Endothelial cell of umbilical vein (primary cell): ENCODE measurements at regions not wholly inside any gene's neighbourhood (a gene's known extent, or its start where the extent isn't known, plus 50 kb on each side); places are given as distances from the start of the nearest gene placed in this dataset.

ENCODE experiments used
- BruUV-seq: library from RNA; stranded (reverse); fragments of 400-500 nt; replicated peaks from 2 replicates; lab custom pipeline; 2021; lab: Mats Ljungman, UMichigan
- CTCF ChIA-PET: fragments of 300-600, 350-600 bp; sonication (Branson Sonifier 250); formaldehyde crosslinking; loops from one replicate; lab custom pipeline; 2021; ENCODE audit warnings: antibody characterized with exemption, inconsistent platforms; lab: Charles Lee
- POLR2A ChIA-PET: fragments of 300-600, 350-600 bp; sonication (Branson Sonifier 250); formaldehyde crosslinking; loops from one replicate; lab custom pipeline; 2021; ENCODE audit warnings: antibody characterized with exemption, inconsistent platforms; lab: Charles Lee
- DNase-seq: peaks from one replicate; pipeline ENCODE4 v3.0.0-alpha.2; 2011; ENCODE audit warnings: low read depth, low spot score
- FAIRE-seq: peaks from 2 replicates; lab custom pipeline; 2011; peaks lifted over from hg19 to GRCh38; lab: Jason Lieb, UNC
- H2AFZ ChIP-seq: 2 replicates; pipeline ENCODE4 v1.6.0; 2012; ENCODE audit warnings: low read depth, low read length, control low read depth, inconsistent platforms
- H3K27ac ChIP-seq: 2 replicates; pipeline ENCODE4 v1.5.1; 2011; ENCODE audit warnings: low read depth, mild to moderate bottlenecking, control low read depth, low read length, moderate library complexity; ENCODE audit not compliant: insufficient read depth
- H3K27me3 ChIP-seq, 2 experiments: 2 replicates each; pipeline versions ENCODE4 v1.6.0 to v1.6.1; 2011; ENCODE audit warnings: low read length in 2 of 2, mixed read lengths in 1 of 2; ENCODE audit not compliant: control insufficient read depth in 2 of 2, insufficient read depth in 2 of 2
- H3K36me3 ChIP-seq, 2 experiments: 2 replicates in 1 of 2; 3 replicates in 1 of 2; pipeline ENCODE4 v1.5.1; 2011; ENCODE audit warnings: low read length in 2 of 2, mild to moderate bottlenecking in 1 of 2, moderate library complexity in 1 of 2; ENCODE audit not compliant: control insufficient read depth in 2 of 2, insufficient read depth in 2 of 2; ENCODE audit errors: extremely low read depth in 1 of 2
- H3K4me1 ChIP-seq: 3 replicates; pipeline ENCODE4 v1.5.1; 2011; ENCODE audit warnings: mild to moderate bottlenecking, low read length; ENCODE audit not compliant: control insufficient read depth, insufficient read depth; ENCODE audit errors: extremely low read depth
- H3K4me2 ChIP-seq: 2 replicates; pipeline ENCODE4 v1.6.1; 2011; ENCODE audit warnings: low read length, control low read depth, mixed read lengths; ENCODE audit not compliant: insufficient read depth
- H3K4me3 ChIP-seq, 3 experiments: fragments of 200-600 bp in 1 of 3; sonication (generic), shearing (Covaris generic) in 1 of 3; replicated peaks in 1 of 3; 2 replicates each; pipeline ENCODE4 v1.5.1; 2011 to 2016; ENCODE audit warnings: control low read depth in 3 of 3, low read length in 3 of 3, mild to moderate bottlenecking in 2 of 3, inconsistent platforms in 1 of 3, low read depth in 1 of 3, moderate library complexity in 1 of 3; ENCODE audit not compliant: insufficient read depth in 1 of 3
- H3K79me2 ChIP-seq: 2 replicates; pipeline ENCODE4 v1.6.0; 2012; ENCODE audit warnings: low read length, inconsistent platforms; ENCODE audit not compliant: control insufficient read depth, insufficient read depth
- H3K9ac ChIP-seq: replicated peaks from 2 replicates; pipeline ENCODE3; 2011; ENCODE audit warnings: low read length, control low read depth; ENCODE audit not compliant: insufficient read depth; ENCODE audit errors: extremely low read depth
- H3K9me1 ChIP-seq: replicated peaks from 3 replicates; pipeline ENCODE4 v1.6.0; 2011; ENCODE audit warnings: mild to moderate bottlenecking, low read length; ENCODE audit not compliant: control insufficient read depth, insufficient read depth; ENCODE audit errors: extremely low read depth
- H3K9me3 ChIP-seq: replicated peaks from 2 replicates; pipeline ENCODE4 v1.5.1; 2012; ENCODE audit warnings: low read length, inconsistent platforms; ENCODE audit not compliant: control insufficient read depth, insufficient read depth
- H4K20me1 ChIP-seq: replicated peaks from 2 replicates; pipeline ENCODE3; 2011; ENCODE audit warnings: mild to moderate bottlenecking, low read length; ENCODE audit not compliant: control insufficient read depth, insufficient read depth; ENCODE audit errors: extremely low read depth
- CTCF ChIP-seq, 2 donors: IDR thresholded peaks; 1 replicate in 1 of 2; 2 replicates in 1 of 2; pipeline ENCODE4 v1.5.1; 2011; ENCODE audit warnings: low read length in 2 of 2, mild to moderate bottlenecking in 2 of 2, moderate library complexity in 2 of 2, control low read depth in 1 of 2, inconsistent platforms in 1 of 2, low read depth in 1 of 2; ENCODE audit not compliant: insufficient read depth in 1 of 2; ENCODE audit errors: extremely low read depth in 1 of 2
- EZH2 ChIP-seq: IDR thresholded peaks from 2 replicates; pipeline ENCODE4 v1.6.1; 2012; ENCODE audit warnings: borderline replicate concordance, low read depth, mild to moderate bottlenecking, moderate library complexity, low read length, inconsistent platforms; ENCODE audit not compliant: severe bottlenecking
- FOS ChIP-seq: IDR thresholded peaks from 2 replicates; pipeline ENCODE4 v1.6.1; 2011; ENCODE audit warnings: mild to moderate bottlenecking, low read length, moderate library complexity, borderline replicate concordance; ENCODE audit not compliant: insufficient read depth
- GATA2 ChIP-seq: IDR thresholded peaks from 2 replicates; pipeline ENCODE4 v1.7.0; 2011; ENCODE audit warnings: low read depth, mild to moderate bottlenecking, moderate library complexity, mixed read lengths, low read length; ENCODE audit not compliant: insufficient read length, insufficient read depth
- JUN ChIP-seq: IDR thresholded peaks from 2 replicates; pipeline ENCODE4 v1.6.1; 2011; ENCODE audit warnings: borderline replicate concordance, low read depth; ENCODE audit not compliant: insufficient read length, insufficient read depth
- MAX ChIP-seq: IDR thresholded peaks from 2 replicates; pipeline ENCODE4 v1.6.1; 2011; ENCODE audit not compliant: insufficient read depth, insufficient read length
- MYC ChIP-seq: IDR thresholded peaks from one replicate; pipeline ENCODE4 v1.6.1; 2011; ENCODE audit warnings: mild to moderate bottlenecking, low read depth, low read length
- POLR2A ChIP-seq: IDR thresholded peaks from 2 replicates; pipeline ENCODE4 v1.6.1; 2012; ENCODE audit warnings: low read depth, mild to moderate bottlenecking, control low read depth, low read length
- POLR2AphosphoS5 ChIP-seq: IDR thresholded peaks from 2 replicates; pipeline ENCODE4 v1.6.1; 2012; ENCODE audit warnings: low read depth, mild to moderate bottlenecking, control low read depth, low read length, moderate library complexity; ENCODE audit not compliant: insufficient read depth
- dilution Hi-C: fragments of 300-500 bp; cut with MboI; formaldehyde crosslinking; loops from one replicate; pipeline ENCODE4 v1.15.0; 2019; ENCODE audit warnings: low sequenced_read_pairs; ENCODE audit not compliant: extremely low pct_ligation_motif_present
- intact Hi-C: fragments of 100-400 bp; cut with micrococcal nuclease; formaldehyde crosslinking; loops from one replicate; pipeline ENCODE4 v1.10.0; 2022

GRCh38 chr5:56443826-56444225 is 210.7 kb upstream of the ANKRD55 start:
- Histone ChIP-seq H3K4me1 (no peaks in the 10 kb centered on the region), H3K79me2 (no peaks in the 10 kb centered on the region), H3K36me3 (no peaks in the 10 kb centered on the region), H3K9me1 (no peaks in the 10 kb centered on the region), H3K4me2 (no peak overlapping the region), H4K20me1 (no peaks in the 10 kb centered on the region), H3K4me3 (no peak overlapping the region), H3K9me3 (no peaks in the 10 kb centered on the region), H3K9ac (no peak overlapping the region), H3K27me3 (peaks cover 0 to 6% of the 10 kb centered on the region in 2 experiments), H2AFZ (no peak overlapping the region), H3K27ac (no peak overlapping the region)
- TF ChIP-seq EZH2 (no peak), MAX (no peak), POLR2A (no peak), POLR2AphosphoS5 (no peak)
- BruUV-seq: no TSS peak
- ChIA-PET POLR2A (no interaction called here), CTCF (interaction anchor here (1.8 kb wide), 1 partner anchor 395 kb away, joined by 4 read pairs; no protein-coding TSS in a partner anchor)
- intact Hi-C loops: no loop called here
- DNase-seq (no peak), FAIRE-seq (no peak)
- dilution Hi-C loops: no loop called here

- CTCF ChIA-PET: interaction anchor here (1.1 to 1.5 kb wide), 2 partner anchors 28 to 397 kb away, joined by 4 read pairs; no protein-coding TSS in a partner anchor
- no peak overlapping the region for H3K4me2 ChIP-seq
Observed at GRCh38 chr5:56440871-56441740, 208.0 kb upstream of the ANKRD55 start.

More at GRCh38 chr5:56440871-56441740, 208.0 kb upstream of the ANKRD55 start:
- Histone ChIP-seq H3K4me3 (no peak overlapping the region), H3K9ac (no peak overlapping the region), H3K4me1 (no peaks in the 10 kb centered on the region), H3K9me1 (no peaks in the 10 kb centered on the region), H4K20me1 (no peaks in the 10 kb centered on the region), H3K27me3 (peaks cover 0 to 2% of the 10 kb centered on the region in 2 experiments), H3K79me2 (no peaks in the 10 kb centered on the region), H3K27ac (no peak overlapping the region), H3K9me3 (no peaks in the 10 kb centered on the region), H2AFZ (no peak overlapping the region), H3K36me3 (no peaks in the 10 kb centered on the region)
- DNase-seq: no peak
- dilution Hi-C loops: no loop called here
- POLR2A ChIA-PET: no interaction called here
- no peak for FAIRE-seq
- intact Hi-C loops: no loop called here
- TF ChIP-seq FOS: no peak
- no peak for TF ChIP-seq POLR2AphosphoS5
- TF ChIP-seq EZH2: no peak
- no peak for TF ChIP-seq CTCF (IDR thresholded peaks at IDR 0.05; ENCODE audit: extremely low read depth in 1 of 2, insufficient read depth in 1 of 2, low read depth in 1 of 2, low read length in 2 of 2)
- TF ChIP-seq MAX: no peak
- TF ChIP-seq POLR2A: no peak
- no peak for TF ChIP-seq JUN
- no peak for TF ChIP-seq GATA2
- no peak for TF ChIP-seq MYC
- BruUV-seq: no TSS peak
